ENCODE measurements at regions not wholly inside any gene's neighbourhood (a gene's known extent, or its start where the extent isn't known, plus 50 kb on each side); places are given as distances from the start of the nearest gene placed in this dataset.

DNA sequence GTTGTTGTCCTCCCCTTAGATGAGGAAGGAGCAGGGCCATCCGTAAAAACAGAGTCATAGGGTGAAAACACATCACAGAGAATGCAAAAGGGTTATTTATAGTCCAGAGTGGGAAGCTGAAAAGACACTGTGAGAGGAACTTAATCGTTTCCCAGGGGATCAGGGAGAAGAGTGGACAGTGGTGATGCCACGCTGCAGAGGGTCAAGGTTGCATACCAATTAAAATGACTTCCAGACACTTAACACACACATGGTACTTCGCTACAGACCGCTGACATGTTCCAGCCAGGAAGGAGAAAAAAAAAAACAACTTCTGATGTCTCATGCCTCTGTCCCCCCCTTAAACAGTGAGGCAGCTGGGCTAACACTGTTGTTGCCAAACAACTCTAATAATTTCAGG lies 713.8 kb upstream of the RBFOX1 start:
- no peak for DNase-seq (ENCODE audit: low spot score)
- TF ChIP-seq MLX (CRISPR knock-in tag; IDR thresholded peaks at IDR 0.05): no peak
- no peak for TF ChIP-seq WIZ (CRISPR knock-in tag; IDR thresholded peaks at IDR 0.05)
- TF ChIP-seq ZNF883 (CRISPR knock-in tag; IDR thresholded peaks at IDR 0.05; ENCODE audit: not compliant biosample characterization): no peak
- no peak for TF ChIP-seq BHLHE40 (IDR thresholded peaks at IDR 0.05; ENCODE audit: low read length)
- TF ChIP-seq DR1 (CRISPR knock-in tag; IDR thresholded peaks at IDR 0.05): no peak
- no peak for TF ChIP-seq ZMYM3 (CRISPR knock-in tag; IDR thresholded peaks at IDR 0.05)
- TF ChIP-seq ZNF772 (CRISPR knock-in tag; IDR thresholded peaks at IDR 0.05): no peak
- TF ChIP-seq PPARG (CRISPR knock-in tag; conservative IDR thresholded peaks at IDR 0.05): no peak
- no peak for TF ChIP-seq GTF2F1 (IDR thresholded peaks at IDR 0.05; ENCODE audit: low read length)
- TF ChIP-seq ATM (IDR thresholded peaks at IDR 0.05; ENCODE audit: borderline replicate concordance): no peak
- TF ChIP-seq, protein P1, sequence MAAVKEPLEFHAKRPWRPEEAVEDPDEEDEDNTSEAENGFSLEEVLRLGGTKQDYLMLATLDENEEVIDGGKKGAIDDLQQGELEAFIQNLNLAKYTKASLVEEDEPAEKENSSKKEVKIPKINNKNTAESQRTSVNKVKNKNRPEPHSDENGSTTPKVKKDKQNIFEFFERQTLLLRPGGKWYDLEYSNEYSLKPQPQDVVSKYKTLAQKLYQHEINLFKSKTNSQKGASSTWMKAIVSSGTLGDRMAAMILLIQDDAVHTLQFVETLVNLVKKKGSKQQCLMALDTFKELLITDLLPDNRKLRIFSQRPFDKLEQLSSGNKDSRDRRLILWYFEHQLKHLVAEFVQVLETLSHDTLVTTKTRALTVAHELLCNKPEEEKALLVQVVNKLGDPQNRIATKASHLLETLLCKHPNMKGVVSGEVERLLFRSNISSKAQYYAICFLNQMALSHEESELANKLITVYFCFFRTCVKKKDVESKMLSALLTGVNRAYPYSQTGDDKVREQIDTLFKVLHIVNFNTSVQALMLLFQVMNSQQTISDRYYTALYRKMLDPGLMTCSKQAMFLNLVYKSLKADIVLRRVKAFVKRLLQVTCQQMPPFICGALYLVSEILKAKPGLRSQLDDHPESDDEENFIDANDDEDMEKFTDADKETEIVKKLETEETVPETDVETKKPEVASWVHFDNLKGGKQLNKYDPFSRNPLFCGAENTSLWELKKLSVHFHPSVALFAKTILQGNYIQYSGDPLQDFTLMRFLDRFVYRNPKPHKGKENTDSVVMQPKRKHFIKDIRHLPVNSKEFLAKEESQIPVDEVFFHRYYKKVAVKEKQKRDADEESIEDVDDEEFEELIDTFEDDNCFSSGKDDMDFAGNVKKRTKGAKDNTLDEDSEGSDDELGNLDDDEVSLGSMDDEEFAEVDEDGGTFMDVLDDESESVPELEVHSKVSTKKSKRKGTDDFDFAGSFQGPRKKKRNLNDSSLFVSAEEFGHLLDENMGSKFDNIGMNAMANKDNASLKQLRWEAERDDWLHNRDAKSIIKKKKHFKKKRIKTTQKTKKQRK (IDR thresholded peaks at IDR 0.05; ENCODE audit: low read length): no peak
- TF ChIP-seq, protein P2, sequence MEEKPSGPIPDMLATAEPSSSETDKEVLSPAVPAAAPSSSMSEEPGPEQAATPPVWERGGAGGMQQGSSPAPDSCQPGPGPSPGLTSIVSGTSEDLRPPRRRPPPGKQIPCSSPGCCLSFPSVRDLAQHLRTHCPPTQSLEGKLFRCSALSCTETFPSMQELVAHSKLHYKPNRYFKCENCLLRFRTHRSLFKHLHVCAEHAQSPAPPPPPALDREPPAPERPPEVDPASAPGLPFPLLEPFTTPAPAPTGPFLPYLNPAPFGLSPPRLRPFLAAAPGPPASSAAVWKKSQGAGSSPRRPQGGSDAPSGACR (CRISPR knock-in tag; IDR thresholded peaks at IDR 0.05): no peak
- TF ChIP-seq FOXM1 (CRISPR knock-in tag; IDR thresholded peaks at IDR 0.05): no peak
- TF ChIP-seq, protein P3, sequence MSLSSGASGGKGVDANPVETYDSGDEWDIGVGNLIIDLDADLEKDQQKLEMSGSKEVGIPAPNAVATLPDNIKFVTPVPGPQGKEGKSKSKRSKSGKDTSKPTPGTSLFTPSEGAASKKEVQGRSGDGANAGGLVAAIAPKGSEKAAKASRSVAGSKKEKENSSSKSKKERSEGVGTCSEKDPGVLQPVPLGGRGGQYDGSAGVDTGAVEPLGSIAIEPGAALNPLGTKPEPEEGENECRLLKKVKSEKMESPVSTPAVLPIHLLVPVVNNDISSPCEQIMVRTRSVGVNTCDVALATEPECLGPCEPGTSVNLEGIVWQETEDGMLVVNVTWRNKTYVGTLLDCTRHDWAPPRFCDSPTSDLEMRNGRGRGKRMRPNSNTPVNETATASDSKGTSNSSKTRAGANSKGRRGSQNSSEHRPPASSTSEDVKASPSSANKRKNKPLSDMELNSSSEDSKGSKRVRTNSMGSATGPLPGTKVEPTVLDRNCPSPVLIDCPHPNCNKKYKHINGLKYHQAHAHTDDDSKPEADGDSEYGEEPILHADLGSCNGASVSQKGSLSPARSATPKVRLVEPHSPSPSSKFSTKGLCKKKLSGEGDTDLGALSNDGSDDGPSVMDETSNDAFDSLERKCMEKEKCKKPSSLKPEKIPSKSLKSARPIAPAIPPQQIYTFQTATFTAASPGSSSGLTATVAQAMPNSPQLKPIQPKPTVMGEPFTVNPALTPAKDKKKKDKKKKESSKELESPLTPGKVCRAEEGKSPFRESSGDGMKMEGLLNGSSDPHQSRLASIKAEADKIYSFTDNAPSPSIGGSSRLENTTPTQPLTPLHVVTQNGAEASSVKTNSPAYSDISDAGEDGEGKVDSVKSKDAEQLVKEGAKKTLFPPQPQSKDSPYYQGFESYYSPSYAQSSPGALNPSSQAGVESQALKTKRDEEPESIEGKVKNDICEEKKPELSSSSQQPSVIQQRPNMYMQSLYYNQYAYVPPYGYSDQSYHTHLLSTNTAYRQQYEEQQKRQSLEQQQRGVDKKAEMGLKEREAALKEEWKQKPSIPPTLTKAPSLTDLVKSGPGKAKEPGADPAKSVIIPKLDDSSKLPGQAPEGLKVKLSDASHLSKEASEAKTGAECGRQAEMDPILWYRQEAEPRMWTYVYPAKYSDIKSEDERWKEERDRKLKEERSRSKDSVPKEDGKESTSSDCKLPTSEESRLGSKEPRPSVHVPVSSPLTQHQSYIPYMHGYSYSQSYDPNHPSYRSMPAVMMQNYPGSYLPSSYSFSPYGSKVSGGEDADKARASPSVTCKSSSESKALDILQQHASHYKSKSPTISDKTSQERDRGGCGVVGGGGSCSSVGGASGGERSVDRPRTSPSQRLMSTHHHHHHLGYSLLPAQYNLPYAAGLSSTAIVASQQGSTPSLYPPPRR (CRISPR knock-in tag; IDR thresholded peaks at IDR 0.05; ENCODE audit: borderline replicate concordance): no peak
- TF ChIP-seq ZNF383 (CRISPR knock-in tag; IDR thresholded peaks at IDR 0.05; ENCODE audit: borderline replicate concordance): no peak
- no peak for TF ChIP-seq ZMYM2 (CRISPR knock-in tag; IDR thresholded peaks at IDR 0.05)
- Histone ChIP-seq H3K4me2 (ENCODE audit: low read depth, low read length) (no peak overlapping the region), H3K4me3 (replicated peaks in 1 of 3; ENCODE audit: insufficient read depth in 1 of 3, low read depth in 2 of 3, low read length in 3 of 3) (no peak overlapping the region), H2AFZ (ENCODE audit: low read length) (no peak overlapping the region), H4K20me1 (ENCODE audit: insufficient read depth, low read length) (no peaks in the 10 kb centered on the region), H3K4me1 (ENCODE audit: insufficient read depth, low read length) (no peaks in the 10 kb centered on the region), H3K36me3 (replicated peaks in 1 of 2; ENCODE audit: control insufficient read depth in 1 of 2, insufficient read depth in 2 of 2, low read length in 2 of 2) (no peaks in the 10 kb centered on the region), H3K9ac (ENCODE audit: insufficient read depth, low read depth, low read length) (no peak overlapping the region), H3K79me2 (ENCODE audit: insufficient read depth, low read length) (no peaks in the 10 kb centered on the region), H3K27me3 (ENCODE audit: control insufficient read depth in 1 of 2, insufficient read depth in 2 of 2, low read length in 2 of 2) (peaks cover 0 to 4% of the 10 kb centered on the region in 2 experiments; a peak in 1 of 5 replicates), H3K9me3 (ENCODE audit: low read length) (peaks cover 13% of the 10 kb centered on the region; the same call in 1 of the 2 replicates), H3K27ac (ENCODE audit: extremely low read length, insufficient read depth, low read length) (no peak overlapping the region)
- CTCF ChIA-PET (ENCODE audit: low intra/inter-chr PET ratio, low total read pairs): no interaction called here
- no peak for ATAC-seq
- no TSS peak for BruUV-seq (replicated peaks)
- POLR2A ChIA-PET: no interaction called here
- in situ Hi-C loops (cut with HindIII; ENCODE audit: extremely low pct_ligation_motif_present, low pct_unique_long_range_greater_than_20kb): no loop called here
- intact Hi-C loops (cut with micrococcal nuclease; ENCODE audit: unreplicated experiment): no loop called here
- FAIRE-seq: no peak
- 6% methylated on average over 5 of the region's 5 CpGs for WGBS (ENCODE audit: low lambda C conversion rate)

Measured in HepG2 (cell line).